DMS53 treated with DMSO at 0.1 percent for 48 hours (cell line): ENCODE measurements at regions not wholly inside any gene's neighbourhood (a gene's known extent, or its start where the extent isn't known, plus 50 kb on each side); places are given as distances from the start of the nearest gene placed in this dataset.
"Not testable (repeated sequence)": the region's sequence is repeated elsewhere in the genome, so short reads cannot be mapped to it uniquely, and the experiment has no call there.

Experiments used
- DNase-seq: peaks from one replicate; lab custom pipeline; 2025; ENCODE audit not compliant: unreplicated experiment; lab: John Stamatoyannopoulos, UW

- no peak for DNase-seq
Measured at GRCh38 chrX:9260603-9261002, 204.3 kb upstream of the TBL1X start.

GRCh38 chrX:9267415-9267814 lies 197.4 kb upstream of the TBL1X start:
- DNase-seq, result no peak

GRCh38 chrX:9269134-9269533 lies 195.7 kb upstream of the TBL1X start:
- no peak for DNase-seq

- DNase-seq, result no peak
Measured at GRCh38 chrX:9271789-9272525, 192.9 kb upstream of the TBL1X start.

GRCh38 chrX:9273744-9274143 lies 191.1 kb upstream of the TBL1X start:
- no peak for DNase-seq

GRCh38 chrX:9278475-9279233 lies 186.2 kb upstream of the TBL1X start:
- DNase-seq, result no peak

- no peak for DNase-seq
Measured at GRCh38 chrX:9279234-9279544, 185.7 kb upstream of the TBL1X start.

GRCh38 chrX:9280831-9281230 lies 184.0 kb upstream of the TBL1X start:
- DNase-seq, result no peak

GRCh38 chrX:9282325-9282724 lies 182.5 kb upstream of the TBL1X start:
- no peak for DNase-seq

GRCh38 chrX:9285342-9285771 lies 179.5 kb upstream of the TBL1X start:
- DNase-seq, result no peak

GRCh38 chrX:9286234-9286633 lies 178.6 kb upstream of the TBL1X start:
- DNase-seq, result no peak

- DNase-seq, result no peak
Measured at GRCh38 chrX:9291629-9292028, 173.2 kb upstream of the TBL1X start.

- no peak for DNase-seq
Measured at GRCh38 chrX:9293051-9293496, 171.8 kb upstream of the TBL1X start.

GRCh38 chrX:9293903-9294302 lies 171.0 kb upstream of the TBL1X start:
- DNase-seq, result no peak

- DNase-seq, result no peak
Measured at GRCh38 chrX:9295551-9295950, 169.3 kb upstream of the TBL1X start.

- DNase-seq, result no peak
Measured at GRCh38 chrX:9298221-9298620, 166.6 kb upstream of the TBL1X start.

GRCh38 chrX:9299681-9300080 lies 165.2 kb upstream of the TBL1X start:
- not testable (repeated sequence) for DNase-seq

GRCh38 chrX:9301836-9302235 lies 163.0 kb upstream of the TBL1X start:
- no peak for DNase-seq

- DNase-seq, result no peak
Measured at GRCh38 chrX:9302381-9302780, 162.5 kb upstream of the TBL1X start.

GRCh38 chrX:9308426-9308825 lies 156.4 kb upstream of the TBL1X start:
- no peak for DNase-seq

- no peak for DNase-seq
Measured at GRCh38 chrX:9310616-9311015, 154.2 kb upstream of the TBL1X start.

- DNase-seq, result no peak
Measured at GRCh38 chrX:9311421-9312160, 153.3 kb upstream of the TBL1X start.
